ENCODE measurements at regions not wholly inside any gene's neighbourhood (a gene's known extent, or its start where the extent isn't known, plus 50 kb on each side); places are given as distances from the start of the nearest gene placed in this dataset.
"Not testable (repeated sequence)": the region's sequence is repeated elsewhere in the genome, so short reads cannot be mapped to it uniquely, and the experiment has no call there.

GRCh38 chr3:115399750-115400149 lies 223.6 kb upstream of the GAP43 start:
- TF ChIP-seq CTCF (IDR thresholded peaks at IDR 0.05) (no peak), ZFX (IDR thresholded peaks at IDR 0.05; ENCODE audit: borderline replicate concordance) (no peak)
- no peak overlapping the region for H3K27ac ChIP-seq

- TF ChIP-seq ZFX (IDR thresholded peaks at IDR 0.05; ENCODE audit: borderline replicate concordance) (no peak), CTCF (IDR thresholded peaks at IDR 0.05) (no peak)
- no peak overlapping the region for H3K27ac ChIP-seq
Observed at GRCh38 chr3:115401298-115401697, 222.0 kb upstream of the GAP43 start.

- H3K27ac ChIP-seq, result no peak overlapping the region
Observed at GRCh38 chr3:115401851-115402501, 221.3 kb upstream of the GAP43 start.

GRCh38 chr3:115402651-115403050 lies 220.7 kb upstream of the GAP43 start:
- H3K27ac ChIP-seq, result no peak overlapping the region
- TF ChIP-seq CTCF (IDR thresholded peaks at IDR 0.05) (no peak), ZFX (IDR thresholded peaks at IDR 0.05; ENCODE audit: borderline replicate concordance) (no peak)

More at GRCh38 chr3:115401851-115402501, 221.3 kb upstream of the GAP43 start:
- no peak for TF ChIP-seq ZFX (IDR thresholded peaks at IDR 0.05; ENCODE audit: borderline replicate concordance)
- TF ChIP-seq CTCF (IDR thresholded peaks at IDR 0.05), result no peak

- no peak overlapping the region for H3K27ac ChIP-seq
- TF ChIP-seq CTCF (IDR thresholded peaks at IDR 0.05) (no peak), ZFX (IDR thresholded peaks at IDR 0.05; ENCODE audit: borderline replicate concordance) (no peak)
Observed at GRCh38 chr3:115403786-115404185, 219.5 kb upstream of the GAP43 start.

- no peak overlapping the region for H3K27ac ChIP-seq
Observed at GRCh38 chr3:115409596-115409995, 213.7 kb upstream of the GAP43 start.

GRCh38 chr3:115414610-115415009 lies 208.7 kb upstream of the GAP43 start:
- H3K27ac ChIP-seq, result not testable (repeated sequence)

More at GRCh38 chr3:115409596-115409995, 213.7 kb upstream of the GAP43 start:
- TF ChIP-seq CTCF (IDR thresholded peaks at IDR 0.05), result no peak
- no peak for TF ChIP-seq ZFX (IDR thresholded peaks at IDR 0.05; ENCODE audit: borderline replicate concordance)
